GM20000 (cell line): ENCODE measurements at regions not wholly inside any gene's neighbourhood (a gene's known extent, or its start where the extent isn't known, plus 50 kb on each side); places are given as distances from the start of the nearest gene placed in this dataset.

Experiments
- DNase-seq: peaks from one replicate; pipeline ENCODE4 v3.0.0; 2012; ENCODE audit warnings: low spot score
- CTCF ChIP-seq: IDR thresholded peaks from 2 replicates; pipeline ENCODE4 v1.5.1; 2012; ENCODE audit warnings: mild to moderate bottlenecking, control low read depth; ENCODE audit errors: extremely low read depth, missing control alignments

- DNase-seq: no peak
- no peak for TF ChIP-seq CTCF
Measured at GRCh38 chr1:4986306-4986705, 331.9 kb downstream of the AJAP1 start.

DNA sequence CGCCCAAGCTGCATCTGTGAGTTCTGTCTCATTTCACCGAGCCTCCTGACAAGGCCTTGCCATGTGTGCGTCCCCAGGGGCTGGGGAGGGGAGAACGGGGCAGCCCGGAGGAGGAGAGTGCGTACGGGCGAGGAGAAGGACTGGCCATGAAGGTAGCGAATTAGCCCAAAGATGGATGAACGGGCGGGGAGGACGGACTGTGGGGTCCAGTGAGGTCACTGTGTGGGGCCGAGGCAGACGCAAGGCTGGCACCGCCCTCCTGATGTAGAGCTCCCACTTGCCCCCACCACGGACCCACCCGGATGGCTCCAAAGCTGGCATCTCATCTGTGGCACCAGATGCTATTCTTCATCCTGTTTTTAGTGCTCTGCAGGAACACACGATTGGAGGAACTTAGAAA, 330.4 kb downstream of the AJAP1 start:
- no peak for TF ChIP-seq CTCF
- DNase-seq: no peak

DNA sequence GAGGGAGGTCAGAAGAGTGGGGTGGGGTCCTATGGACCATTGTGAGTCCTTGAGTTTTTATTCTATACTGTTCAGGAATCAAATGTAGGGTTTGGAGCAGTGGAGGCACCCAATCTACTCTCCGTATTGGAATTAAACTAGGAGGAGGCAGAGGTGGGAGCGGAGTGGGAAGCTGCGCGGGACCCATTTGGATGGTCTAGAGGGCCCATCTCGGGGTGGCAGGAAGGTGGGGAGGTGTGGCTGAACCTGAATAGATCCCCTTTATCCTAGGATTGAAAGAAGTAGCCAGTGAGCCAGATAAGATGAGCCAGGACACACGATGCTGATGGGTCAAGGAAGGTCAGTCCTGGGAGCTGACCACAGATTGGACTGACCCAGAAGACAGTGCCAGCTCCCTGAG, 325.8 kb downstream of the AJAP1 start:
- TF ChIP-seq CTCF: no peak

DNA sequence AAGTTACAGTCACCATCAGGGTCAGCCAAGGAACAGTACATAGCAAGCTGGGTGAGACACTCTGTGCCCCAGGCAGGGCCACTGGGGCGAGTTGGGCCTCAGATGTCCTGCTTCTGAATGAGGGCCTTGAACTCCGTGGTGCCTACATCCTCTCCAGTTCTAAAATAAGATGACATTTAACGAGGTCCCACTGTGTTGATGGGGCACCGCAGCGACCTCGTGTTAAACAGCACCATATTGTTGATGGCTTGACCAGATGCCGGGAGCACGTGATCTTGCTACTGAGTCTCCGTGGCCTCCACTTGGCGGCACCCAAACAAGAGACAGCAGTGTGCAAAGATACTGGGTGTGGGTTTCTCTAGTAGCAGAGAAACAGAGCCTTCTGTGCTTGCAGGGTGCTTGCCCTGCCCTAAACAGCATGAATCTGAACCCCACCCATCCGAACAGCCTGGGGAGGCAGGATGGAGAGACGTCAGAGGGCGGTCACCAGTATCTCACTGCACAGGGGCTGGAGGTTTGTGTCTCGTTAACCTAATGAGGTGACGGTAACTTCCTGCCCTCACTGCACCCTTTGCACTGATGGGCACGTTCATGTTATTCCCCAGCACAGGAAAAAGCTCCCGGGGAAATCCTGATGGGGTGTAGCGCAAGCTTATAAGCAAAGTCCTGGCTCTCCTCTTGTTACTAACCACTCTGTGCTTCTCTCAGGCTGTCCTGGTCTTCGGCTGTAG, 324.4 kb downstream of the AJAP1 start:
- no peak for DNase-seq
- no peak for TF ChIP-seq CTCF

More for the DNA sequence above, 325.8 kb downstream of the AJAP1 start:
- DNase-seq: no peak

DNA sequence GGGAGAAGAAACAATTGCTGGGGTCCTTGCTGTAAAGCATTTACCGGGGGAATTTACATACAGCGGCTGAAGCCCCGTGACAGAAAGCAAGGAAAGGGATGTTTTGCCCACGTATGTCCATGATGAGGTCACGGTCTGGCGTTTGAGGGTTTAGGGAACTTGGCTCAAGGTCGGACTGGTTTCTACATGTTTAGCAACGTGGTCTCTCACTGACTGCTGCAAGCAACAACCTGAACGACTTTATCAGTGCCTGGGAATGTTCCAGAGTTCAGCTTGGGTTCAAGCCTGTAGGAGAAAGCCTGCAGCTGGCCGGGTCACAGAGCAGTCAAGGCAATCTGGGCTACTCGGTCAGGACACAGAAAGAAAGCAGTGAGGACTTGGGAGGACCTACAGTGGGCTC, 323.3 kb downstream of the AJAP1 start:
- DNase-seq: no peak
- no peak for TF ChIP-seq CTCF

DNA sequence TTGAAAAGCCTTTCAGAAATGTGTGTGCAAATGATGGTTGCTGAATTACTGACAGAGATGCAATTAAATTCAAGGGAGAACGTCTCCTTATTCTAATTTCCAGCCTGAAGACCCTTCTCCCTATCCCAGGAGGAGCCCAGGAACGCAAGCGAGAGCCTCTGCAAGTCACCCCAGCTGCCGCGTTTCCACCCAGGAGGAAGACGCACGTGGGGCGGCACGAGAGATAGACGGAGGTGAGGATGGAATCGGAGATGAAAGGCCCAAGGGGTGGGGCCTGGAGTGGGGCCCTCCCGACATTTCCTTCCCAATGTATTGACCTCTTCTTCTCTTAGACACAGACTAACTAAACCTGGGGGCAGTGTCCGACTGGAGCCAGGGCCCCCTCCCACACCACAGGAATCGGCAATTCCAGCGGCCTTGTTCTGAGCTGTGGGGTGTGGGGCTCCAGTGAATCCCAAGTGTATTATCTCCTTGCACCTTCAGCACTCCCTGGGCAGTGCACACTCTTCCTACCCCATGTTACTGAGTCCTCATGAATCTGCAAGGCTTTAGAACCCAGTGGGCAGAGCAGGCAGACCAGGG, 322.5 kb downstream of the AJAP1 start:
- no peak for DNase-seq
- no peak for TF ChIP-seq CTCF

DNA sequence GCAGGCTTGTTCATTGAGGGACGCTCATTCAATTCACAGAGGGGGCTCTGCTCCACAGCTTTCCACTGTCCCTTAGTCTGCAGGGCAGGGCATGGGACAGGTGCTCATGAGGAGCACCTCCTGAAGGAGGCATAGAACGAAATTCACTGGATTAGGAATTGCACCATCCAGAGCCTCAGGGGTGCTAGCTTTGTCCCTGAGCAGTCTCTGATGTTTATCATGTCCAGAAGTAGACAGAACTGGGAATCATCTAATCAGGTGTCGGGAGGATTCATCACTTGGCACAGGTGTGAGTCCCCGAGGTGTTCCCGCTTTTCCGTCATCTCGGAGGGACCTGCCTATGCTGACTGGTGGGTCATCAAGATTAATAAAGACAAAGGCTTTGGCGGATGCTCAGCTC, 321.4 kb downstream of the AJAP1 start:
- no peak for TF ChIP-seq CTCF
- no peak for DNase-seq
